Progenitor cell of endocrine pancreas (in vitro differentiated cells): ENCODE measurements at regions not wholly inside any gene's neighbourhood (a gene's known extent, or its start where the extent isn't known, plus 50 kb on each side); places are given as distances from the start of the nearest gene placed in this dataset.

Source experiments
- DNase-seq: peaks from one replicate; pipeline ENCODE4 v3.0.0; 2021; ENCODE audit warnings: low spot score; ENCODE audit not compliant: unreplicated experiment
- H3K27ac Mint-ChIP-seq: 2 replicates; pipeline ENCODE4 v1.8.0; 2021; ENCODE audit warnings: mild to moderate bottlenecking, moderate library complexity, mixed read lengths
- H3K27me3 Mint-ChIP-seq: 2 replicates; pipeline ENCODE4 v1.8.0; 2021; ENCODE audit warnings: mixed read lengths
- H3K36me3 Mint-ChIP-seq: 2 replicates; pipeline ENCODE4 v1.8.0; 2022; ENCODE audit warnings: mixed read lengths; ENCODE audit not compliant: insufficient read depth
- H3K4me1 Mint-ChIP-seq: 2 replicates; pipeline ENCODE4 v1.8.0; 2021; ENCODE audit warnings: low read depth, mixed read lengths
- H3K4me3 Mint-ChIP-seq: 2 replicates; pipeline ENCODE4 v1.8.0; 2021; ENCODE audit warnings: low read depth, mild to moderate bottlenecking, moderate library complexity, mixed read lengths
- H3K9me3 Mint-ChIP-seq: 2 replicates; pipeline ENCODE4 v1.8.0; 2021; ENCODE audit warnings: low read depth, mixed read lengths
- CTCF ChIP-seq: fragments of 200-600 bp; sonication (generic); IDR thresholded peaks from one replicate; pipeline ENCODE4 v1.5.0; 2021; ENCODE audit warnings: antibody characterized with exemption, mild to moderate bottlenecking; ENCODE audit not compliant: unreplicated experiment

- no peak overlapping the region for H3K4me3 Mint-ChIP-seq
- TF ChIP-seq CTCF = no peak
- H3K9me3 Mint-ChIP-seq = peaks cover 4% of the 10 kb centered on the region
- DNase-seq = no peak
- H3K27me3 Mint-ChIP-seq = no peaks in the 10 kb centered on the region
- H3K27ac Mint-ChIP-seq = no peak overlapping the region
- H3K36me3 Mint-ChIP-seq = no peaks in the 10 kb centered on the region
- H3K4me1 Mint-ChIP-seq = peaks cover 13% of the 10 kb centered on the region
Observed at GRCh38 chr4:38566806-38567398, 97.1 kb upstream of the KLF3 start.

- Mint-ChIP-seq H3K9me3 (peaks cover 4% of the 10 kb centered on the region), H3K27ac (no peak overlapping the region), H3K4me3 (no peak overlapping the region), H3K36me3 (no peaks in the 10 kb centered on the region), H3K27me3 (no peaks in the 10 kb centered on the region), H3K4me1 (peaks cover 13% of the 10 kb centered on the region)
- no peak for TF ChIP-seq CTCF
- DNase-seq = no peak
Observed at GRCh38 chr4:38567457-38567856, 96.5 kb upstream of the KLF3 start.

- H3K36me3 Mint-ChIP-seq = no peaks in the 10 kb centered on the region
- DNase-seq = no peak
- no peaks in the 10 kb centered on the region for H3K27me3 Mint-ChIP-seq
- no peak for TF ChIP-seq CTCF
- peaks cover 13% of the 10 kb centered on the region for H3K4me1 Mint-ChIP-seq
- H3K9me3 Mint-ChIP-seq = peaks cover 4% of the 10 kb centered on the region
- H3K27ac Mint-ChIP-seq = no peak overlapping the region
- H3K4me3 Mint-ChIP-seq = no peak overlapping the region
Observed at GRCh38 chr4:38568768-38569167, 95.2 kb upstream of the KLF3 start.

- H3K27me3 Mint-ChIP-seq = no peaks in the 10 kb centered on the region
- no peaks in the 10 kb centered on the region for H3K36me3 Mint-ChIP-seq
- H3K9me3 Mint-ChIP-seq = peaks cover 4% of the 10 kb centered on the region
- TF ChIP-seq CTCF = no peak
- peaks cover 12% of the 10 kb centered on the region for H3K4me1 Mint-ChIP-seq
- DNase-seq = no peak
- no peak overlapping the region for H3K27ac Mint-ChIP-seq
- no peak overlapping the region for H3K4me3 Mint-ChIP-seq
Observed at GRCh38 chr4:38570647-38571276, 93.2 kb upstream of the KLF3 start.

GRCh38 chr4:38572793-38573192, 91.2 kb upstream of the KLF3 start:
- Mint-ChIP-seq H3K36me3 (no peaks in the 10 kb centered on the region), H3K4me3 (no peak overlapping the region), H3K4me1 (peaks cover 5% of the 10 kb centered on the region), H3K9me3 (peaks cover 4% of the 10 kb centered on the region), H3K27ac (no peak overlapping the region), H3K27me3 (no peaks in the 10 kb centered on the region)
- no peak for DNase-seq
- no peak for TF ChIP-seq CTCF
